HL-60 (cell line): ENCODE measurements at regions not wholly inside any gene's neighbourhood (a gene's known extent, or its start where the extent isn't known, plus 50 kb on each side); places are given as distances from the start of the nearest gene placed in this dataset.

Source experiments
- CTCF ChIP-seq: IDR thresholded peaks from one replicate; pipeline ENCODE4 v1.5.1; 2011; ENCODE audit warnings: low read length, control low read depth, inconsistent platforms; ENCODE audit not compliant: insufficient read depth
- POLR2AphosphoS5 ChIP-seq: IDR thresholded peaks from 2 replicates; pipeline ENCODE4 v1.6.1; 2012; ENCODE audit warnings: low read depth

GRCh38 chr6:168765752-168766151 is 324.8 kb downstream of the SMOC2 start:
- TF ChIP-seq CTCF, result no peak
- TF ChIP-seq POLR2AphosphoS5, result no peak
